ENCODE measurements at regions not wholly inside any gene's neighbourhood (a gene's known extent, or its start where the extent isn't known, plus 50 kb on each side); places are given as distances from the start of the nearest gene placed in this dataset.

DNA sequence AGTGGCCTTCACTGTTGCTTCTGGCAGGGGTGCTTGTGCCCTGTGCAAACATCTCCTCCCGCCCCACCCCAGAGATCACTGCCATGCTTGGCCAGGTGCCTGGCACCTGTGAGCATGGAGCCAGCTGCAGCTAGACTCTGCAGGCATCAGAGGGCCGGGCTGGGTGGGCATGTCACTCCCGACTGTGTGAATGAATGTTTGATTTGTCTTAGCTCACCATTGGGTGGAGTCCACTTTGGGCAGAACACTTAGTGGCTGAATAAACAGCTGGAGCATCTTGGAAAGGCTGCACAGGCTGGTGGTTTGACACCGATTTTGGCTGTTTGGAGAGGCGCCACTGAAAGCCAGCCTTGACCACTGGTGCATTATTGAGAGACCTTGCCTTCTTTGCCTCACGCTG is 267.3 kb downstream of the DLEU7 start:
- DNase-seq (ENCODE audit: low read depth): no peak

DNA sequence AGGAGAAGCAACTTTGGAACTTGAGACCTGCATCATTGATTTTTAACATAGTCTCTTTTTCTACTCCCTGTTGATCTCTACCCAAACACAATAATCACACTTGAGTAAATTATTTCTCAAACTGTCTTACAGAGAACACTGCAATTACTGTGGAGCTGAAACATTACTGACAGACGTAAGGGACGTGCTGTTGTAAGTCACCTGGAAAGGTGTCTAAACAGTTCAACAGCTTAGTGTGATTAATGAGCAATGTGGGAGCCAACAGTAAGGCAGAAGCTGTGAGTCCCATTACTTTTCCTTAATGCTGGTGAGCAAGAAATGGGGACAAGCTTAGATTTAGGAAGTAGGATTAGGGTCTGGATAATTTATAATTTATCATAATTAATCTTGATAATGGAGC is 265.7 kb downstream of the DLEU7 start:
- no peak for DNase-seq (ENCODE audit: low read depth)

DNA sequence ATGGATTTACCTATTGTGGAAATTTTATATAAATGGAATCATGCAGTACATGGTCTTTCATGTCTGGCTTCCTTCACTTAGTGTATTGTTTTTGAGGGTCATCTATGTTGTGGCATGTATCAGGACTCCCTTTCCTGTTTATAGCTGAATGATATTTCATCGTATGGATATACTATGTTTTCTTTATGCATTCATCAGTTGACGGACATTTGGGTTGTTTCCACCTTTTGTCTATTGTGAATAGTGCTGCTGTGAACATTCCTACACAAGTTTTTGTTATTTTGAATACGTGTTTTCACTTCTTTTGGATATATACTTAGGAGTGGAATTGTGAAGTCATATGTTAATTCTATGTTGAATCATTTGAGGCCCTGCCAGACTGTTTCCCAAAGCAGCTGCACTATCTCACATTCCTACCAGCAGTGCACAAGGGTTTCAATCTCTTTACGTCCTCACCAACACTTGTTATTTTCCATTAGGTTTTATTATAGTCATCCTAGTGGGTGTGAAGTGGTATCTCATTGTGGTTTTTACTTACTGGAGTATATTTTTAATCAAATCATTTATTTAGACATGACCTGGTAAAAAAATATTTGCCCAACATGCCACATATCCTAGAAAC is 262.7 kb downstream of the DLEU7 start:
- no peak for DNase-seq (ENCODE audit: low read depth)

DNA sequence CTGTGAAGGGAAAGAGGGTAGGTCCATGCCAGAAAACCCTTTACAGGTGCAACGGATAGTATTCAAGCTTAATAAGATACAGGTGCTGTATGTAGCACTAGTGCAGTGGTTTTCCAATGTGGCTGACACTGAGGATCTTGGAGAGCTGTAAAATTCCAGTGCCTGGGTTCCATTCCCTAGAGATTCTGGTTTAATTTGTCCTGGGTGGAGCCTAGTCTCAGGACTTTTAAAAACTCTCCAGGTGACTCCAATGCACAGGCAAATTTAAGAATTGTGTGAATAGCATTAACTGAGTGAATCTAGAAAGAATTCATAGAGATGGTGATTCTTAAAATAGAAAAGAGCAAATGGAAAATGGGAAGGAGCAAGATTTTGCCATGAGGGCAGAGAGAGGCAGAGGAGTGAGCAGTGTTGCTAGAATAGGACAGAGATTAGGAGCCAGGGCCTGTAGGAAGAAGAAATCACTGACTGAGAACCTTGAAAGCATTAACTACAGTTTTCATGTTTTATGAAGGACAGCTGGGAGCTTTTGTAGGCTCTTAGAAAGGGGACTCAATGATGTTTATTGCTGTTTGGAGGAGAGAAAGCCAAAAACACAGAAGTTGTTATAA is 261.8 kb downstream of the DLEU7 start:
- no peak for DNase-seq (ENCODE audit: low read depth)

DNA sequence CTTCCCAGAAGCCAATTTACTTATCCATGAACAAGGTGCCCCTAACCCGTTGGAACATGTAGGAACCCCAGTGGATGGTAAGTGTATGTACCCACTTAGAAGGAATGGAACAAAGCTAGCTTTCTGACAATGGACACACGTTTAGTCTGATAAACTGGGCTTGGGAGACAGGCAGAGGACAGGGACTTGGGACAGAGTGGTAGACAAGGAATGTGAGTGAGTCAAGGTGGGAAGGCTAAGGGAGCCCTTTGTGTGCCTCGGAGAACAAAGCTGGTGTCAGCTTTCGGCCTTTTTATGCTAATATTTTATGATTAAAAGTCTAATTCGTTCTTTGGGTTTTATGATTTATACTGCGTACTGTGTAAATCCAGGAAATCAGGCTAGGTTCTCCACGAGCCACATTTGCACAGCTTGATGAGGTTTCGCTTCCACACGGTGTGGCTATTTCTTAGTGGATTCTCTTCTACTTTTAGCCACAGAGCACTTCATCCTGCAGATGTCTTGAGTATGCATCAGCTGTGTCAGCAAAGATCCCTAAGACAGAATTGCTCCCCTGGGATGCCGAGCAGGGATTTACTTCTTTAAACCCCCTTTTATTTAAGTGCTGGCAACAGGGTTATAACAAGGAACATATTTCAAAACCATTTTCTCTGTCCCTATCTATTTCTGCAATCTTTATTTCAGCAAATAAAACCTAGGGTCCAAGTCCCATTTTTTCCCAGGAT is 258.5 kb downstream of the DLEU7 start:
- no peak for DNase-seq (ENCODE audit: low read depth)

DNA sequence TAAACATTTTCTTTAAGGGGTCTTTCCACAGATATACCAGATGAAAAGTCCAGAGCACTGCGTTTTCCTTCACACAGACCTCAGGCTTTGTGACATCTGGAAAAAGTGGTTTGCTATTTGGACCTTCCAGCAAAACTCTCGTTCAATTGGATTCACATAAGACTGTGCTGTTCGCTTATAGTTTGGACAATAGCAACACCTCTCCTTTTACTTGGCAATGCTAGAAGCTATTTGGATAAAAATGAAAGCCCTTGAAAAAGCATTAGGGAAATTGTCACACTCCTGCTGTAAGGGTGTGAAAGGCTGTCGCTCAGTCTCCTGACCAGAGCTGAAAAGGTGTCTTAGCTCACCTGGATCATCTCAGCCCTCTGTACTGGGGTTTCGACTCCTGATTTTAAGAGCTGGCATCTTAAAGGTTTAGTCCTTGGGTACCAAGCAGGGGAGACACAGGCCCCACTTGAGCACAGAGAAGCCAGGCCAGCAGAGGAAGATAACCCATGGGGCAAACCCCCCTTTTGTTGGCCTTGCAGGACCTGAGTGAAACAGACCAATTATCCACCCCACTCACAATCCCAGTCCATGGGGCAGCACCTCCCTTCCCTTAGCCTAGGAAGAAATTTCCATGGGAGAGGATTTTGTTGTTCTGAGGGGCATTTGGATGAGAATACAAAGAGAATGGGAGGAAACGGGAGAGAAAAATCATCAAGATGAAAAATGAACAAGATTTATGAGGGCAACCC is 257.6 kb downstream of the DLEU7 start:
- DNase-seq (ENCODE audit: low read depth): no peak

DNA sequence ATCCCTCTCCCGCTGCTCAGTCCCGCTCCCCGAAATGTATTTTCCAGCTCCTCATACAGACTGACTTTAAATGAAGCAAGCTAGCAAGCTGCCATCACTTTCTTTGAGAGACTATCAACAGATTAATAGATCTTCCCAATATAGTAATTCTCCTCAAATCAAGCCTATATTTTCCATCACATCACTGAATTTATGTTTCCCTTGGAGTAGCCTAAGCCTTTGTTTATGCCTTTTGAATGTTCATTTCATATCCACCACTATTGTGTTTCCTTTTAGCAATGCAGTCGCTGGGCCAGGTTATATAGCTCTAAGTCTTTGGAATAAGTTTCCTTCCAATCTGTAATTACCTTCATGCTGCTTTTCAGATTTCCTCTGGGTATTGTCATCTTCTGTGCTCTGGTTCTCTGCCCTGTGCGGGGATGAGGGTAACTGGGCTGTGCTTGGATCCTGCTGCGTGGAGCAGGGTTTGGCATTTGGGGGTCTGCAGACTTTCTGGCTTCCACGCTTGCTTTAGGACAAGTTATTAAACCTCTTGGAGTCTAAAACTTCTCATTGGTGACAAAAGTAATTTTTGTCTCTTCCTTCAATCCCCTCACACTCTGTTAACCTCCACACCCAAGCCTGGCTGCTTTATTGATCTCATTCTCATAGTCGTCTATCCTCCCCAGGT is 256.9 kb downstream of the DLEU7 start:
- DNase-seq (ENCODE audit: low read depth): no peak

DNA sequence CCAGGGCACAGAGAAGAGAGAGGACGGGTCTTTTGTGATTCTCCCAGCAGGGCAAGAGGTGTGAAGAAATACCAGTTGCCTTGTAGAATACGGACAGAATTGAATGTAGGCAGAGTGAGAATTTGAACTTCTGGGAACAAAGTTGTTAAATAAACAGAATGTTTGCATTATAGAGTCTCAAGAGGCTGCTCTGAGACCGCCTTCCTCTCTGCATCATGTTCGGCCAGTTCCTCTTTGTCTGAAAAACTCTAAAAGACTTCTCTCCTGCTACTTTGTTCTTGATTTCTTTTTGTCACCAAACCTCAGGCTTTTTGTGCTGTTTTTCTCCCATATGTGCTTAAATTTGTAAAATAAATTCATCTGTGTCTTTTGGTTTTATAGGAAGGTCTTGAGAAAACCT is 256.4 kb downstream of the DLEU7 start:
- no peak for DNase-seq (ENCODE audit: low read depth)

DNA sequence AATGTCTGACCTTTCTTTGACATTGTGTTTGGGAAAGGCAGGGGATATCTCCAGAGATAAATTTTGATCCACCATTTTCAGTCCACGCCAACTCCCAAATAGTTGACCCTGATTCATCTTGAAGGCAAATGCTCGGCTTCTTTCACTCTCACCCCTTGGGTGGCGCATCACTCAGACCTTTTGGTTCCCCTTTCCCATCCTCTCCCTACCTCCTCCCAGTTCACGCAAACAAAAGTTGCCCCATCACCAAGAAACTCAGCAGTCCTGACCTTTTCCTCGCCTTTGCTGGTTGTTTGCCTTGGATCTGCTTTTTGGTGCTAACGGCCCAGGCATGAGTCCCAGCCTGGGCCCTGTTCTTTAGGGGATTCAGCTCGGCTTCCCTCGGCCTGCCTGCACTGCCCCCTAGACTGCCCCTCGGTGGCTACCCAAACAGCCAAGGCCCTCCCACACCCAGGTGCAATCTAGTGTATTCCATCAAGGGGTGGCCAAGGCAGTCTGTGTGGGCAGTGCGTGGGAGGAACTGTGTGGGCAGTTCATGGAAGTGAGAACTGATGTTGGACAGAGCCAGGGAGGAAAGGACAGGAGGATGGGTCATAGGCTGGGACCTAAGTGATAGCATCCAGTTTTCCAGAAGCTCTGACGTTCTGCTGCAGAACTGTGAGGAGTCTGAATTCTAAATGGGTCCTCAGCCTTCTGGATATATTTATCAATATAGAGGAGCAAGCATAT is 255.7 kb downstream of the DLEU7 start:
- no peak for DNase-seq (ENCODE audit: low read depth)

DNA sequence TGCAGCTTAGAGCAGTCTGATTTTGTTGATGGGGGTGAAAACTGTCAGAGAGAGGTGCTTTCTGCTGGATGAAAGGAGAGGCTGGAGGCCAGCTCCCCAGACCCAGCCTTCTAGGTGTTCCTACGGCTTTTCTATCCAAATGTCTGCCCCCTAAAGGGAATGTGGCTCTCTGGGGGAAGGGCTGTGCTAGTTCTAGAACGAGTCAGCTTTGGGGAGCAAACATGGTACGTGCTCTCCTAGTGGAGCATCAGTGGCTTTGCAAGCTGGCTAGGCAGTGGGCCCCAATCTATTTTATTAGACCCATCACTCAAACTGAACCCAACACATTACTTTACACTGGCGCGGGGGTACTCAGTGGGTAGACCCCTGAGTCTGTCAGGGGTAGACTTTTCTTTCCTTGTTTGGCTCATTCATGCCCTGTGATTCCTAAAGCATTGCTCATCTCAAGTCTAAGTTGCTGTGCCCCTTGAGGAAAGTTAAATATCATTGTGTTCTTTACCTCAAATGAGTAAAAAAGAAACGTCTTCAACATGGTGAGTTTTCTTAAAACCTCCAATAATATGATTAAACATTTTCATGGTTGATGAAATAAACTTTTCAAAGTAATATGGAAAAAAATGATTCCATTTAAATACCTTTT is 254.9 kb downstream of the DLEU7 start:
- no peak for DNase-seq (ENCODE audit: low read depth)

DNA sequence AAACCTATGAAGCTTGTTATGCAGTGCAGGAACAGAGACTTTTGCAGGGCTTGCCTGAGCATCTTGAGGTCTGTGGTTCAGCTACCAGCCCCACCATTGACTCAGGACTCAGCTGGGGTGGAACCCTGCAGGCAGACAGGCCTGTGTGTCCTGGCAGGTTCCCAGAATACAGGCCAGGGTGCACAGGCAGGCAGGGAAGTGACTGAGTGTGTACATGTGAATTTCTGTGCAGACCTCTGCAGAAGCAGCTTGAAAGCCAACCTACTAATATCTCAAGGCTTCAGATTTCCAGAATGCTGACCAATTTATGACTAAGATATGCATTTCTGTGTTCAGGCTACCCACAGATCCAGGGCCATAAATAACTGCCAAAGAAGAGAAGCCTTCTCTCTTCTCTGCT is 254.4 kb downstream of the DLEU7 start:
- DNase-seq (ENCODE audit: low read depth): no peak

DNA sequence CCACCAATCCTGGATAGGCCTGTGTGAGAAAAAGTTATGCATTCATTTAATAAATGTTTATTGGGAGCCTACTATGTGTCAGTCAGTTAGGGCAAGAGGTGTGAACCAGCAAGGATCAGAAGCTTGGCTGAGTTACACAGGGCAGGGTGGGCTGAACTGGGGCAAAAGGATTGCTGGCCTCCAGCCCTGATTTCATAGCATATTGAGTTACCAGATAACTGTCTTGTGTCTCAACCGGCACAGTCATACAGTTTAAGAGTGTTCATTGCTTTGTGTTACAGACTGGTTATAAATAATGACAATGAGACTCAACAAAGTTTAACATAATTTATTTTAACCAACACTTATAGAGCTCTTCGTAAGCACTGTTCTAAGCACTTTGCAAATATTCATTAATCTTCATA is 253.8 kb downstream of the DLEU7 start:
- DNase-seq (ENCODE audit: low read depth): no peak

DNA sequence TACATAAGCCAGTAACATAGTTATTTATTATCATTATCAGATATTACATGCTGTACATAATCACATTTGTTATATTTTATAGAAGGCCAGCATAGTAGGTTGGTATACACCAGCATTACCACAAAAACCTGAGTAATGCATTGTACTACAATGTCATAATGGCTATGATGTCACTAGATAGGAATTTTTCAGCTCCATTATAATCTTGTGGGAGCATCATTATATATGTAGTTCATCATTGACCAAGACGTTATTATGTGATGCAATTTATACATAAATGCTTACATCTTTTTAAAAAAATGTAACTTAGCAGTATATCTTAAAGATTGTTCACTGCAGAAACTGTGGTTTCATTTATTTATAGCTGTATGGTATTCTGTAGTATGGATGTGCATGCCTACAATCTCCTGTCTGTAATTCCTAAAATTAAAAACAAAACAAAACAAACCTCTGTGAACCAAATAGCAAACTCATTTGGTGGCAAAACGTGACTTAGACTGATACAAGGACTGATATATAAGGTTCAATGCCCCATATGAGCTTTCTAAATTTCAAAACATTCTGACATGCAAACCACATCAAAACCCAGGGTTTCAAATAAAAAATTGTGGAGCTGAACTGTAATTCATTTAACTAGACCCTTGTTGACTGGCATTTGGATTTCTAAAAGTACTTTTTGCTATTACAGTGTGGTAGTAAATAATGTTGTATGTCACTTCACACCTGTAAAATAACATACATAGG is 250.9 kb downstream of the DLEU7 start:
- no peak for DNase-seq (ENCODE audit: low read depth)

DNA sequence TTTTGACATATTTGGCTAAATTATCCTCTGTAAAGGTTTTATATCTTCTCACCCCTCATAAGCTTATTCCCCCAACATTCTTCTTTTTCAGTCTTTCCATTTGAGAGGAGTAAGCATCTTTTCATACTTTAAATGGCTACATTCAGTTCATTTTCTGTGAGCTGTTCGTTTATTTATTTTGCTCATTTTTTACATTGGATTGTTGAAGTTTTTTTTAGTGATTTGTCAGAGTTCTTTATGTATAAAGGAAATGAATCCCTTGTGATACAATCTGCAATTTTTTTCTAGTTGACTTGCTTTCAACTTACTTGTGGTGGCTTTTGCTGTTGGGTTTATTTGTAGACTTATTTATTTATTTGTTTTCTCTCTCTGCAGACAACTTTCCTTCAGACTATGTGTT is 250.3 kb downstream of the DLEU7 start:
- no peak for DNase-seq (ENCODE audit: low read depth)

DNA sequence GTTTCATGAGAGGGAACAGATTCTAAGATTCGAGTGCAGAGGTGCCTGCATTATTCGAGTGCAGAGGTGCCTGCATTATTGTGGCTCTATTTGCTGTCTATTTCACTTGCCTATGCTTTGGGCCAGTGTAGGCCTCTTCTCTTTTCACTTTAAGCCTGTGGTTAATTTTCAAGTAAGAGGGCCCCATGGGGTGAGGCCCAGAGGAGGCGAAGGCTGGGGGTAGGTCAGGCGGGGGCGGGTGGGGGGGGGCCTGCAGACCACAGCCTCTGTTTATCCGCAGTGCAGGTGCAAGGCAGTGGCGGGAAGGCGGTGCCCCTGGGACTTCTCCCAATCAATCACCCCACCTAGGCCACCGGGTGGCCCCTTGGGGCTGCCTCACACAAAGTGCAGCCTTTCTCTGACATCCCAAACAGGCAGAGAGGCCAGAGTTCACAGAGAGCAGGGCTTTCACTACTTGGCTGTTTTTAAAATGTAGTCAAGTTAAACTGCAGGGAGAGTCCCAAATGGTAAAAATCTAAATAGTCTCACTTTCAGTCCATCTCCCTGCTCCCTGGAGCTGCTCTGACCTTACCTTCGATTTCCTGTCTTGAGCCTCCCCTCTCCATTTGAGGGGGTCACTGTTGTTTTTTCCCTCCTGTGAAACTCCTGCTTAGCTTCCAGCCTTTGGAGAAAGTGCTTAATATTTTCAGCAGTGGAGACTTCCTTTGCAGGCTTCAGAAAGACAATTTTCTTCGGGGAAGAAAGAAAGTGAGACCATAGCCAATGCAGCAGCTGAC is 249.0 kb downstream of the DLEU7 start:
- no peak for DNase-seq (ENCODE audit: low read depth)

DNA sequence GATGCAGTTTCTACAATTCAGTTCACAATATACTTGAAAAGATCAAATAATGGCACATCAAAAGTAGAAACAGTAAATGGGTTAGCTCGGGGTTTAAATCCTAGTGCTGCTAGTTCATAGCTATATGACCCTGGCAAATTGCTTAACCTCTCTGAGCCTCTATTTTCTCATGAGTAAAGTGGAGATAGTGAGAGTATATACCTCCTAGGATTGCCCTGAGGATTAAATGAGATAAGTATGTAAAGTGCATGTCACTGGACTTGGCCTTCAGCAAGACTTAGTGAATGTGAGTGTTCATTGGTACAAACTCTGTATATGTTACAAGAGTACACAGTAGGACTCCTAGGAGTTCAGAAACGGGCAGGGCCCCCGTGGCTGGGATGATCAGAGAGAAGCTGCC is 248.3 kb downstream of the DLEU7 start:
- DNase-seq (ENCODE audit: low read depth): no peak

DNA sequence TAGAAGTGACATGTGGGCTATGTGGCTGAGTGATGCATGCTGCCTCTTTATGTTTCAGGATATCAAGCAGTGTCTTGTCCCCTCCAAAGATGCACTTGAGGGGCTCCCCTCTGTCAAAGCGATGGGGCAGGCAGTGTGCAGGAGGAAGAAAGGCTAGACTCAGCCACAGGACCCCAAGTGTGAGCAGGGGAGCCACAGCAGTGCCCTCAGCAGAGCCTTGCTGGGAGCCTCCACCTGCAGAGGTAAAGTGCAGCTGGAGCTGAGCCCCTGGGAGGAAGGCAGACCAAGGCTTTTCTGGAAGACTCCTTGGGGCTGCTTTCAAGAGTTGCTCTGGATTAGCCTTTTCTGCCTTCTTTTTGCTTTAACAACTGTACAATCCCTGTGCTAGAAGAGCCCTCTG is 247.3 kb downstream of the DLEU7 start:
- DNase-seq (ENCODE audit: low read depth): no peak

DNA sequence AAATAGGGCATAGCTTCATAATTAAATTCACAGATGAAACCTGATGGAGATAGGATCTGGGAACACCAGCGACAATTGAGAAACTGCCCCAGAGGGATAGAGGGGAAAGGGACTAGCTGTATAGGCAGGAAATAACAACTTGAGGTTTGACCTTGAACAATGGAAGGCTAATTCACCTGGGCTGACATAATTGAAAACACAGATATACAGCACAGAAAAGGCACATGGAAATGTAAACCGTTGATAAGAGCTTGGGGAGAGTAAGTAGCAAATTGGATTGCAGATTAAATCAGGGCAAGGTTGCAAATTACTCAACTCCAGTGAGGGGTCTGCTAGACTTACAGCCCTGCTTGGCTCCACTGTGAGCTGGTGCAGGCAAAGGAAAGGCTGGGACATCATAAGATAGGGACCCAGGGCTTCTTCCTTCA is 246.7 kb downstream of the DLEU7 start:
- no peak for DNase-seq (ENCODE audit: low read depth)

DNA sequence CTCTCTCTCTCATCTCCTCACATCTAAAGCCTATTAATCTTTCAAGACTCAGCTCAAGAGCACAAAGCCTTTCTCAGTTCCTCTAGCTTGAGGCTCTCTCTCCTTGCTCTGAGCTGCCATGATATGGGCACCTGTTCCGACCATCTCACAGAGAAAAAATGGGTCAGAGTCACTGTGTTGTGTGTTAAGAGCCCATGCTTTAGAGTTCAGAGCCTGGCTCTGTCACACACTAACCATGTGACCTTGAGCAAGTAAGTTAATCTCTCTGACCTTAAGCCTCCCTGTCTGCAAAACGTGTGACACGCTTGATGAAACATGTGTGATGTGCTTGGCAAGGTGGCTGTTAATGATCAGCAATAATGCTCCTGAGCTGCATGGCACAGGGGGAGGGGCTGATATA is 245.2 kb downstream of the DLEU7 start:
- no peak for DNase-seq (ENCODE audit: low read depth)

DNA sequence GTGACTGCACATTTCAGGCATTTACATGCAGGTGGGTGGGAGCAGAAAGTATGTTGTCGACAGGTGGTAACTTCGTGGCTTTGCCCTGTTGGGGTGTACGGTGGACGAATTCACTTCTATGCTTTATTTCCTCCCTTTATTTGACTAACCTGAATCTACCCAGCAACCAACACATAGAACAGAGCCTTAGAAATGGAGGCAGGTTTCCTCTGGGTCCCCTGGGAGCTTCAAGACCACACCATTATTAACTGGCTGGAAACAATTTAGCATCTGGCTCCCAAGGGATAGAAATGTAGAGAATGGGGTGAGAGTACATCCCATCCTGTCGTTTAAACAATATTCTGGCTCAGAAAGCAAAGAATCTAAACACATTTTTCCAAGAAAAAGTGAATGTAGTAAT is 244.4 kb downstream of the DLEU7 start:
- DNase-seq (ENCODE audit: low read depth): no peak
